ENCODE measurements at regions not wholly inside any gene's neighbourhood (a gene's known extent, or its start where the extent isn't known, plus 50 kb on each side); places are given as distances from the start of the nearest gene placed in this dataset.

GRCh38 chr17:68684949-68685357, 83.8 kb upstream of the FAM20A start:
- 72 to 76% methylated on average over 3 of the region's 3 CpGs for WGBS, 2 donors (ENCODE audit: low coverage in 1 of 2)
- no peak overlapping the region for H3K4me3 ChIP-seq
- H3K9me3 ChIP-seq = no peaks in the 10 kb centered on the region
- H3K36me3 ChIP-seq = no peaks in the 10 kb centered on the region
- no peaks in the 10 kb centered on the region for H3K27me3 ChIP-seq
- in situ Hi-C loops (cut with MboI; ENCODE audit: low pct_ligation_motif_present in 1 of 4, low pct_unique_long_range_greater_than_20kb in 1 of 4, low sequenced_read_pairs in 3 of 4) (no loop called here), intact Hi-C loops (cut with DNase I; ENCODE audit: low total_unique reads) (loop anchor here (2.0 kb wide), 1 partner anchor 74 kb away; no protein-coding TSS in a partner anchor)
- H3K4me1 ChIP-seq = no peaks in the 10 kb centered on the region
- H3K27ac ChIP-seq = peak overlapping the region in 3 of 4 donors; percentile 13 to 37 (median 21)
- DNase-seq = no peak
- TF ChIP-seq POLR2AphosphoS5 (IDR thresholded peaks at IDR 0.05) (no peak), CTCF (IDR thresholded peaks at IDR 0.05) (no peak), POLR2A (IDR thresholded peaks at IDR 0.05) (no peak)

GRCh38 chr17:68682903-68683302, 81.7 kb upstream of the FAM20A start:
- Histone ChIP-seq H3K4me1 (no peaks in the 10 kb centered on the region), H3K27ac (no peak overlapping the region), H3K27me3 (no peaks in the 10 kb centered on the region), H3K9me3 (no peaks in the 10 kb centered on the region), H3K36me3 (no peaks in the 10 kb centered on the region), H3K4me3 (no peak overlapping the region)
- WGBS, 2 donors (ENCODE audit: low coverage in 1 of 2) = 27 to 68% methylated on average over 2 to 5 of the region's 5 CpGs
- TF ChIP-seq EP300 (IDR thresholded peaks at IDR 0.05; ENCODE audit: low read depth) = no peak
- TF ChIP-seq POLR2A (IDR thresholded peaks at IDR 0.05) = no peak
- TF ChIP-seq POLR2AphosphoS5 (IDR thresholded peaks at IDR 0.05) = no peak
- TF ChIP-seq CTCF (IDR thresholded peaks at IDR 0.05) = no peak
- intact Hi-C loops (cut with DNase I; ENCODE audit: low total_unique reads) = loop anchor here (1.0 kb wide), 1 partner anchor 20 kb away; no protein-coding TSS in a partner anchor
- in situ Hi-C loops (cut with MboI; ENCODE audit: low pct_ligation_motif_present in 1 of 4, low pct_unique_long_range_greater_than_20kb in 1 of 4, low sequenced_read_pairs in 3 of 4) = no loop called here
- no peak for DNase-seq

GRCh38 chr17:68679882-68680281, 78.7 kb upstream of the FAM20A start:
- no peaks in the 10 kb centered on the region for H3K9me3 ChIP-seq
- no peaks in the 10 kb centered on the region for H3K27me3 ChIP-seq
- 90 to 96% methylated on average over 1 of the region's 1 CpG for WGBS, 2 donors (ENCODE audit: low coverage in 1 of 2)
- DNase-seq = no peak
- H3K36me3 ChIP-seq = no peaks in the 10 kb centered on the region
- no peak overlapping the region for H3K4me3 ChIP-seq
- in situ Hi-C loops (cut with MboI; ENCODE audit: low pct_ligation_motif_present in 1 of 4, low pct_unique_long_range_greater_than_20kb in 1 of 4, low sequenced_read_pairs in 3 of 4) = no loop called here
- no peak overlapping the region for H3K27ac ChIP-seq
- TF ChIP-seq EP300 (IDR thresholded peaks at IDR 0.05; ENCODE audit: low read depth) (no peak), POLR2A (IDR thresholded peaks at IDR 0.05) (no peak), CTCF (IDR thresholded peaks at IDR 0.05) (no peak), POLR2AphosphoS5 (IDR thresholded peaks at IDR 0.05) (no peak)
- no peaks in the 10 kb centered on the region for H3K4me1 ChIP-seq
- intact Hi-C loops (cut with DNase I; ENCODE audit: low total_unique reads) = no loop called here

GRCh38 chr17:68676856-68677255, 75.7 kb upstream of the FAM20A start:
- no peaks in the 10 kb centered on the region for H3K27me3 ChIP-seq

More at GRCh38 chr17:68676856-68677255, 75.7 kb upstream of the FAM20A start:
- 75 to 100% methylated on average over 1 to 8 of the region's 8 CpGs for WGBS, 2 donors (ENCODE audit: low coverage in 1 of 2)
- TF ChIP-seq POLR2AphosphoS5 (IDR thresholded peaks at IDR 0.05) (no peak), CTCF (IDR thresholded peaks at IDR 0.05) (no peak), EP300 (IDR thresholded peaks at IDR 0.05; ENCODE audit: low read depth) (no peak), POLR2A (IDR thresholded peaks at IDR 0.05) (no peak)
- H3K4me3 ChIP-seq = no peak overlapping the region
- no peak for DNase-seq
- in situ Hi-C loops (cut with MboI; ENCODE audit: low pct_ligation_motif_present in 1 of 4, low pct_unique_long_range_greater_than_20kb in 1 of 4, low sequenced_read_pairs in 3 of 4) = no loop called here
- no peak overlapping the region for H3K27ac ChIP-seq
- H3K36me3 ChIP-seq = no peaks in the 10 kb centered on the region
- no peaks in the 10 kb centered on the region for H3K4me1 ChIP-seq
- no peaks in the 10 kb centered on the region for H3K9me3 ChIP-seq
- intact Hi-C loops (cut with DNase I; ENCODE audit: low total_unique reads) = no loop called here

Measured in transverse colon (tissue), 4 donors.